ENCODE measurements at regions not wholly inside any gene's neighbourhood (a gene's known extent, or its start where the extent isn't known, plus 50 kb on each side); places are given as distances from the start of the nearest gene placed in this dataset.

DNA sequence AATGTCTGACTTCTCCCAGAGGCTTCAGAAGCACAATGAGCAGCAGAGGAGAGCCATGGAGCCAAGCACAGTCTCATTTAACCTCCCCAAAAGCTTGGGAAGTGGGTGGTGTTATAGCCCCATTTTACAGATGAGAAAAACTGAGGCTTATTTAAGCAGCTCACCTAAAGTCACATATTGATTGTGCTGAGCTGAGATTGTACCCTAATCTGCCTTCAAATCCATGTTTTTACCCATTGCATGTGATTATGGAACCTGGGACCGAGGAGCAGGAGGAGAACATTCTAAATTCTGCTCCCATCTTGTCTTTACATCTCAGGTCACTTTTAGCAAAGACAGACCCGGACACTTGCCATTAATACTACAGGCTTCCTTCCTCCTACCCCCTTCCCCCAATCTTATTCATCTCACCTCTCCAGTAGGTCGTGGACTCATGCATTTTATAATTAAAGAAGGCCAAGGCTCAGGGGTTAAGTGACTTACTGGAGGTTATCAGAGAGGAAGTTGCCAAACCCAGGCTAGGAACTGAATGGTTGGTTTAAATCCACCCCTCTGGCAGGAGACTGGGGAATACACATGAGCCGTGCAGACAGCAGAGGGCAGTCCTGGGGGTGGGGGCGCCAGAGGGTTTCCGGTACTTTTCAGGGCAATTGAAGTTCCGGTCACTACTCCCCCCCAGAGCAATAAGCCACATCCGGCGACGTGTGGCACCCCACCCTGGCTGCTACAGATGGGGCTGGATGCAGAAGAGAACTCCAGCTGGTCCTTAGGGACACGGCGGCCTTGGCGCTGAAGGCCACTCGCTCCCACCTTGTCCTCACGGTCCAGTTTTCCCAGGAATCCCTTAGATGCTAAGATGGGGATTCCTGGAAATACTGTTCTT is 51.0 kb upstream of the IL17B start:
- TF ChIP-seq, protein P1, sequence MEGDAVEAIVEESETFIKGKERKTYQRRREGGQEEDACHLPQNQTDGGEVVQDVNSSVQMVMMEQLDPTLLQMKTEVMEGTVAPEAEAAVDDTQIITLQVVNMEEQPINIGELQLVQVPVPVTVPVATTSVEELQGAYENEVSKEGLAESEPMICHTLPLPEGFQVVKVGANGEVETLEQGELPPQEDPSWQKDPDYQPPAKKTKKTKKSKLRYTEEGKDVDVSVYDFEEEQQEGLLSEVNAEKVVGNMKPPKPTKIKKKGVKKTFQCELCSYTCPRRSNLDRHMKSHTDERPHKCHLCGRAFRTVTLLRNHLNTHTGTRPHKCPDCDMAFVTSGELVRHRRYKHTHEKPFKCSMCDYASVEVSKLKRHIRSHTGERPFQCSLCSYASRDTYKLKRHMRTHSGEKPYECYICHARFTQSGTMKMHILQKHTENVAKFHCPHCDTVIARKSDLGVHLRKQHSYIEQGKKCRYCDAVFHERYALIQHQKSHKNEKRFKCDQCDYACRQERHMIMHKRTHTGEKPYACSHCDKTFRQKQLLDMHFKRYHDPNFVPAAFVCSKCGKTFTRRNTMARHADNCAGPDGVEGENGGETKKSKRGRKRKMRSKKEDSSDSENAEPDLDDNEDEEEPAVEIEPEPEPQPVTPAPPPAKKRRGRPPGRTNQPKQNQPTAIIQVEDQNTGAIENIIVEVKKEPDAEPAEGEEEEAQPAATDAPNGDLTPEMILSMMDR (IDR thresholded peaks at IDR 0.05) = no peak
- no peak for TF ChIP-seq POLR2A (IDR thresholded peaks at IDR 0.05)
- TF ChIP-seq POLR2AphosphoS5 (IDR thresholded peaks at IDR 0.05; ENCODE audit: insufficient read depth in 1 of 2, low read depth in 1 of 2) = peak in 1 of 2 donors; percentile 86

Data from vagina (tissue), 2 donors.